HepG2 (cell line): ENCODE measurements at regions not wholly inside any gene's neighbourhood (a gene's known extent, or its start where the extent isn't known, plus 50 kb on each side); places are given as distances from the start of the nearest gene placed in this dataset.

Experiments
- ADNP ChIP-seq: sonication (generic); formaldehyde crosslinking; IDR thresholded peaks from 2 replicates; pipeline ENCODE4 v1.4.0; 2020; ENCODE audit warnings: missing genetic modification reagents
- ATF3 ChIP-seq: sonication (generic); formaldehyde crosslinking; IDR thresholded peaks from 2 replicates; pipeline ENCODE4 v1.4.0; 2020; ENCODE audit warnings: missing genetic modification reagents
- FOXM1 ChIP-seq: sonication (generic); formaldehyde crosslinking; IDR thresholded peaks from 2 replicates; pipeline ENCODE4 v1.5.0; 2020; ENCODE audit warnings: missing genetic modification reagents
- IRF9 ChIP-seq: sonication (generic); formaldehyde crosslinking; IDR thresholded peaks from 2 replicates; pipeline ENCODE4 v1.8.0; 2022; ENCODE audit warnings: missing genetic modification reagents, mild to moderate bottlenecking, borderline replicate concordance
- MTA1 ChIP-seq: sonication (generic); formaldehyde crosslinking; IDR thresholded peaks from 2 replicates; pipeline ENCODE4 v1.4.0; 2020; ENCODE audit warnings: missing genetic modification reagents, mild to moderate bottlenecking, borderline replicate concordance
- TAF1 ChIP-seq: sonication (generic); formaldehyde crosslinking; IDR thresholded peaks from 2 replicates; pipeline ENCODE4 v1.4.0; 2020; ENCODE audit warnings: missing genetic modification reagents
- ZNF160 ChIP-seq: sonication (generic); formaldehyde crosslinking; IDR thresholded peaks from 2 replicates; pipeline ENCODE4 v1.8.0; 2022; ENCODE audit warnings: mild to moderate bottlenecking, inconsistent platforms, missing genetic modification reagents

DNA sequence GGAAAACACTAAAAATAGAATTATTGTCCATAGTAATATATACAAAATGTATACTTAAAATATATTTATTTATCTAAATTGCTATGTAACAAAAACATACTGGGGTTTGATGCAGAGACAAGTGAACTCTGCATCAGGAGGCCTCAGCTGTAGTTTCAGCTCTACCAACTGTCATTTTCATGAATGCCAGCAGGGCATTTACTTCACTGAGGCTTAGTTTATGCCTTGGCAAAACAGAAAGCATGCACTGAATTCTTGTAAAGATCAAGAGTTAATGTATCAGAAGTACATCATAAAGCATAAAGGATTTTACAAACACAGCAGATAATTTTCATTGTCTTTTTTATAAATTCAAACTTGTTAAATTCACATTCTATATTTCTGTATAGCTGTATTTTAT is 577.0 kb downstream of the C4orf33 start:
- TF ChIP-seq ATF3 (CRISPR knock-in tag), result no peak
- no peak for TF ChIP-seq MTA1 (CRISPR knock-in tag)
- TF ChIP-seq ZNF160, result no peak
- no peak for TF ChIP-seq TAF1 (CRISPR knock-in tag)
- TF ChIP-seq IRF9, result no peak
- no peak for TF ChIP-seq ADNP
- no peak for TF ChIP-seq FOXM1 (CRISPR knock-in tag)
